SK-N-DZ (cell line): ENCODE measurements at regions not wholly inside any gene's neighbourhood (a gene's known extent, or its start where the extent isn't known, plus 50 kb on each side); places are given as distances from the start of the nearest gene placed in this dataset.

Experiments
- DNase-seq: peaks from one replicate; pipeline ENCODE4 v3.0.0-alpha.2; 2015; ENCODE audit warnings: low spot score
- small RNA-seq, 2 experiments: library from RNA; depleted of rRNA; stranded (forward); fragments of <200 nt; gene quantifications; one replicate each; pipeline ENCODE3, GENCODE V24; 2014

DNA sequence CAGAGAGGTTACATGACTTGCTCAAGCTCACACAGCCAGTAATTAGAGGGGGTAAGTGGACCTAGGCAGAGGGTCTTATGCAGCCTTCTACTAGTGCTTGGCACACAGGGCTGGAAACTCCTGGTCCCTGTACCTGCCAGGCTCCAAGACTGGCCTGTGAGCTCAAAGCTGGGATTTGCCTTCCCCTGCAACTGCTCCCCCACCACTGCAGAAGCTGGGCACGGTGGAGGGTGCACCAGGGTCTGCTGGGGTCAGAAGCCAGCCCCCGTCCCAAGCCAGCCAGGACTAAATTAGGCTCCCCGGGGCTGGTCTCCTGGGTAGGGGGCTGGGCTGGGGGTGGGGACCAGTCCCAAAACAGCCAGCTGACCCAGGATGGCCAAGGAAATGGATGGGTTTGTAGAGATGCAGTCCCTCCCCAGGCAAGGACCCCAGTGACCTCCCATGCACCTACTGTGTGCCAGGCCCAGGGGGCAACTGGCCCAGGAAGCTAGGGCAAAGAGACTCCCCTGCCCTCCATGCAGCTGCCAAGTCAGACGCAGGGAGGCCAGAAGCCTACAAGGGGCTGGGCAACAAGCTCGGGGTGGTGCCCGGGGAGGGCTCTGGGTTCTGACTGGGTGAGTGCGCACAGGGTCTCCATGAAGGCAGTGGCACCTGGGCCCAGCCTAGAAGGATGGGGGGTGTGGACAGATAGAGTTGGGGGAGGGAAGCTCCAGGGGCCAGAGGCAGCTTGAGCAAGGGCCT lies 51.8 kb upstream of the LINGO1 start:
- no peak for DNase-seq

GRCh38 chr15:77682564-77682963 lies 49.9 kb upstream of the LINGO1 start:
- no peak for DNase-seq

Small RNAs in the stretch of these regions (small RNA-seq; reads per million reads assigned to genes)
- 0 reads per million in 2 experiments for gene RN7SL214P
